GM19438 (cell line): ENCODE measurements at regions not wholly inside any gene's neighbourhood (a gene's known extent, or its start where the extent isn't known, plus 50 kb on each side); places are given as distances from the start of the nearest gene placed in this dataset.
"Not testable (repeated sequence)": the region's sequence is repeated elsewhere in the genome, so short reads cannot be mapped to it uniquely, and the experiment has no call there.

Experiments used
- ATAC-seq: cut with Tn5 transposase; IDR thresholded peaks from one replicate; pipeline ENCODE4 v1.9.1; 2021; ENCODE audit warnings: low read depth; ENCODE audit not compliant: unreplicated experiment

GRCh38 chr7:13603661-13604060 lies 385.8 kb downstream of the ETV1 start:
- ATAC-seq: no peak

GRCh38 chr7:13604178-13604577 lies 385.3 kb downstream of the ETV1 start:
- no peak for ATAC-seq

GRCh38 chr7:13610372-13610771 lies 379.1 kb downstream of the ETV1 start:
- ATAC-seq: no peak

- ATAC-seq: no peak
Observed at GRCh38 chr7:13615679-13616078, 373.8 kb downstream of the ETV1 start.

- no peak for ATAC-seq
Observed at GRCh38 chr7:13627455-13627854, 362.0 kb downstream of the ETV1 start.

GRCh38 chr7:13628239-13629001 lies 361.0 kb downstream of the ETV1 start:
- ATAC-seq: no peak

- not testable (repeated sequence) for ATAC-seq
Observed at GRCh38 chr7:13631207-13632049, 358.0 kb downstream of the ETV1 start.

- no peak for ATAC-seq
Observed at GRCh38 chr7:13633857-13634256, 355.6 kb downstream of the ETV1 start.

- ATAC-seq: no peak
Observed at GRCh38 chr7:13639396-13639795, 350.1 kb downstream of the ETV1 start.

- ATAC-seq: no peak
Observed at GRCh38 chr7:13641714-13642113, 347.8 kb downstream of the ETV1 start.

- no peak for ATAC-seq
Observed at GRCh38 chr7:13651167-13651566, 338.3 kb downstream of the ETV1 start.

GRCh38 chr7:13656330-13656729 lies 333.1 kb downstream of the ETV1 start:
- ATAC-seq: no peak

GRCh38 chr7:13673290-13673689 lies 316.2 kb downstream of the ETV1 start:
- ATAC-seq: no peak

GRCh38 chr7:13682626-13683025 lies 306.8 kb downstream of the ETV1 start:
- no peak for ATAC-seq

- ATAC-seq: no peak
Observed at GRCh38 chr7:13687500-13687899, 302.0 kb downstream of the ETV1 start.

- no peak for ATAC-seq
Observed at GRCh38 chr7:13692548-13692947, 296.9 kb downstream of the ETV1 start.

- ATAC-seq: no peak
Observed at GRCh38 chr7:13702251-13702650, 287.2 kb downstream of the ETV1 start.

GRCh38 chr7:13708670-13709069 lies 280.8 kb downstream of the ETV1 start:
- ATAC-seq: no peak

GRCh38 chr7:13713092-13713491 lies 276.4 kb downstream of the ETV1 start:
- ATAC-seq: no peak

- ATAC-seq: no peak
Observed at GRCh38 chr7:13715534-13715933, 273.9 kb downstream of the ETV1 start.

GRCh38 chr7:13717031-13717430 lies 272.4 kb downstream of the ETV1 start:
- no peak for ATAC-seq
